H9 (cell line): ENCODE measurements at regions not wholly inside any gene's neighbourhood (a gene's known extent, or its start where the extent isn't known, plus 50 kb on each side); places are given as distances from the start of the nearest gene placed in this dataset.

Experiments
- DNase-seq: peaks from one replicate; pipeline ENCODE4 v3.0.0-alpha.2; 2017
- H2AFZ ChIP-seq: one replicate; pipeline ENCODE4 v1.6.1; 2013; ENCODE audit warnings: mild to moderate bottlenecking, low read length, control low read depth, moderate library complexity
- H2AK5ac ChIP-seq: 2 replicates; pipeline ENCODE4 v1.6.1; 2013; ENCODE audit warnings: low read length, control low read depth, mixed read lengths; ENCODE audit not compliant: insufficient read length
- H2BK120ac ChIP-seq: one replicate; pipeline ENCODE4 v1.6.1; 2013; ENCODE audit warnings: low read depth, mild to moderate bottlenecking, low read length, control low read depth, inconsistent platforms; ENCODE audit not compliant: poor library complexity, severe bottlenecking
- H2BK12ac ChIP-seq: 2 replicates; pipeline ENCODE4 v1.6.1; 2013; ENCODE audit warnings: low read length, control low read depth, mixed read lengths, low read depth; ENCODE audit not compliant: insufficient read length
- H2BK15ac ChIP-seq: 2 replicates; pipeline ENCODE4 v1.6.1; 2013; ENCODE audit warnings: low read depth, low read length, control low read depth
- H2BK20ac ChIP-seq: one replicate; pipeline ENCODE4 v1.6.1; 2013; ENCODE audit warnings: low read depth, mild to moderate bottlenecking, low read length, control low read depth, inconsistent platforms; ENCODE audit not compliant: poor library complexity, severe bottlenecking
- H2BK5ac ChIP-seq: 2 replicates; pipeline ENCODE4 v1.6.1; 2013; ENCODE audit warnings: low read length, control low read depth, mixed read lengths; ENCODE audit not compliant: insufficient read length
- H3K14ac ChIP-seq: 2 replicates; pipeline ENCODE4 v1.6.1; 2013; ENCODE audit warnings: low read length, control low read depth; ENCODE audit not compliant: insufficient read depth
- H3K18ac ChIP-seq: 2 replicates; pipeline ENCODE4 v1.6.1; 2013; ENCODE audit warnings: low read depth, mild to moderate bottlenecking, mixed read lengths, low read length, control low read depth; ENCODE audit not compliant: insufficient read length
- H3K23ac ChIP-seq: 2 replicates; pipeline ENCODE4 v1.6.1; 2013; ENCODE audit warnings: low read length, control low read depth, mixed read lengths, low read depth; ENCODE audit not compliant: insufficient read length
- H3K23me2 ChIP-seq: 2 replicates; pipeline ENCODE4 v1.6.1; 2013; ENCODE audit warnings: low read depth, mild to moderate bottlenecking, mixed read lengths, low read length, control low read depth; ENCODE audit not compliant: insufficient read length, poor library complexity, severe bottlenecking
- H3K27ac ChIP-seq: 2 replicates; pipeline ENCODE4 v1.5.1; 2013; ENCODE audit warnings: low read length, control low read depth, mixed read lengths, low read depth; ENCODE audit not compliant: insufficient read length
- H3K27me3 ChIP-seq: 2 replicates; pipeline ENCODE4 v1.6.1; 2013; ENCODE audit warnings: low read length, control low read depth, inconsistent platforms; ENCODE audit not compliant: insufficient read depth
- H3K4ac ChIP-seq: 2 replicates; pipeline ENCODE4 v1.6.1; 2013; ENCODE audit warnings: low read depth, mild to moderate bottlenecking, control low read depth, inconsistent platforms, low read length, moderate library complexity
- H3K4me1 ChIP-seq: 2 replicates; pipeline ENCODE4 v1.6.1; 2013; ENCODE audit warnings: low read length, control low read depth, inconsistent platforms; ENCODE audit not compliant: insufficient read depth
- H3K4me2 ChIP-seq: 2 replicates; pipeline ENCODE4 v1.6.1; 2013; ENCODE audit warnings: low read length, control low read depth, mixed read lengths; ENCODE audit not compliant: insufficient read length, insufficient read depth
- H3K56ac ChIP-seq: 2 replicates; pipeline ENCODE4 v1.6.1; 2013; ENCODE audit warnings: low read depth, mild to moderate bottlenecking, mixed read lengths, low read length, control low read depth; ENCODE audit not compliant: insufficient read length
- H3K79me1 ChIP-seq: 2 replicates; pipeline ENCODE4 v1.6.1; 2013; ENCODE audit warnings: low read depth, mild to moderate bottlenecking, moderate library complexity, low read length, control low read depth, inconsistent platforms; ENCODE audit not compliant: insufficient read depth, poor library complexity, severe bottlenecking
- H3K79me2 ChIP-seq: 2 replicates; pipeline ENCODE4 v1.6.1; 2013; ENCODE audit warnings: low read length, control low read depth, inconsistent platforms; ENCODE audit not compliant: insufficient read depth
- H3K9ac ChIP-seq: 2 replicates; pipeline ENCODE4 v1.6.1; 2013; ENCODE audit warnings: low read length, control low read depth, mixed read lengths; ENCODE audit not compliant: insufficient read length; ENCODE audit errors: extremely low read depth
- H3K9me3 ChIP-seq: one replicate; pipeline ENCODE4 v1.6.1; 2013; ENCODE audit warnings: low read depth, low read length, inconsistent platforms; ENCODE audit not compliant: control insufficient read depth
- H3T11ph ChIP-seq: one replicate; pipeline ENCODE4 v1.6.1; 2013; ENCODE audit warnings: mild to moderate bottlenecking, low read length, control low read depth, inconsistent platforms
- H4K20me1 ChIP-seq: one replicate; pipeline ENCODE4 v1.6.1; 2013; ENCODE audit not compliant: control insufficient read depth, insufficient read length, insufficient read depth
- H4K5ac ChIP-seq: 2 replicates; pipeline ENCODE4 v1.6.1; 2013; ENCODE audit warnings: low read depth, mild to moderate bottlenecking, mixed read lengths, low read length, control low read depth; ENCODE audit not compliant: insufficient read length
- H4K8ac ChIP-seq: replicated peaks from 2 replicates; pipeline ENCODE4 v1.6.1; 2013; ENCODE audit warnings: low read length, control low read depth, mixed read lengths, low read depth; ENCODE audit not compliant: insufficient read length
- H4K91ac ChIP-seq: 2 replicates; pipeline ENCODE4 v1.6.1; 2013; ENCODE audit warnings: low read depth, mild to moderate bottlenecking, moderate library complexity, mixed read lengths, low read length, control low read depth; ENCODE audit not compliant: insufficient read length
- H3K27ac Mint-ChIP-seq, 3 experiments: 2 replicates in 2 of 3; 3 replicates in 1 of 3; pipeline ENCODE4 v1.8.0; 2020 to 2021; ENCODE audit warnings: mixed read lengths in 3 of 3, mild to moderate bottlenecking in 1 of 3, moderate library complexity in 1 of 3
- H3K27me3 Mint-ChIP-seq: 2 replicates; pipeline ENCODE4 v1.8.0; 2021; ENCODE audit warnings: low read depth, mild to moderate bottlenecking, moderate library complexity, mixed read lengths
- H3K36me3 Mint-ChIP-seq, 3 experiments: 2 replicates in 2 of 3; 3 replicates in 1 of 3; pipeline ENCODE4 v1.8.0; 2020 to 2021; ENCODE audit warnings: low read depth in 3 of 3, mixed read lengths in 3 of 3; ENCODE audit not compliant: insufficient read depth in 1 of 3
- H3K4me1 Mint-ChIP-seq, 2 experiments: 2 replicates each; pipeline ENCODE4 v1.8.0; 2020; ENCODE audit warnings: mixed read lengths in 2 of 2
- H3K4me3 Mint-ChIP-seq, 2 experiments: 2 replicates in 1 of 2; 3 replicates in 1 of 2; pipeline ENCODE4 v1.8.0; 2020 to 2021; ENCODE audit warnings: mild to moderate bottlenecking in 2 of 2, mixed read lengths in 2 of 2, moderate library complexity in 1 of 2
- H3K9me3 Mint-ChIP-seq, 2 experiments: 2 replicates in 1 of 2; 3 replicates in 1 of 2; pipeline ENCODE4 v1.8.0; 2020; ENCODE audit warnings: mild to moderate bottlenecking in 2 of 2, mixed read lengths in 2 of 2, moderate library complexity in 1 of 2
- CTCF ChIP-seq: fragments of 200-600 bp; sonication (generic); conservative IDR thresholded peaks from 3 replicates; pipeline ENCODE4 v1.8.0; 2021; ENCODE audit warnings: antibody characterized with exemption, mild to moderate bottlenecking
- WGBS: extraction: QIAGEN DNeasy Blood & Tissue Kit; methylation state at CpG from one replicate; pipeline ENCODE4 v1.1.7; 2013; ENCODE audit warnings: missing lambda C conversion rate, low lambda C conversion rate, mixed read lengths; ENCODE audit not compliant: insufficient read length; ENCODE audit errors: extremely low coverage; 5-methylcytosine and 5-hydroxymethylcytosine counted together

- H3K79me1 ChIP-seq = no peaks in the 10 kb centered on the region
Measured at GRCh38 chr21:38144193-38144592, 112.6 kb upstream of the KCNJ15 start.

More at GRCh38 chr21:38144193-38144592, 112.6 kb upstream of the KCNJ15 start:
- WGBS = no CpG with 5 or more reads among the region's 3 CpGs
- Histone ChIP-seq H2AFZ (no peak overlapping the region), H2BK15ac (no peak overlapping the region), H2BK20ac (no peak overlapping the region), H2BK5ac (no peak overlapping the region), H3K23me2 (no peaks in the 10 kb centered on the region), H2BK120ac (no peak overlapping the region), H3K4me2 (no peak overlapping the region), H3K27ac (no peak overlapping the region), H2AK5ac (no peak overlapping the region), H3K18ac (no peak overlapping the region), H3K9me3 (no peaks in the 10 kb centered on the region), H3K4ac (no peak overlapping the region), H4K91ac (no peak overlapping the region), H3K56ac (no peak overlapping the region), H4K20me1 (no peaks in the 10 kb centered on the region), H4K8ac (no peak overlapping the region), H2BK12ac (no peak overlapping the region), H4K5ac (no peak overlapping the region), H3K9ac (no peak overlapping the region), H3K4me1 (no peaks in the 10 kb centered on the region), H3K27me3 (no peaks in the 10 kb centered on the region), H3K79me2 (no peaks in the 10 kb centered on the region), H3T11ph (no peak overlapping the region), H3K23ac (no peak overlapping the region), H3K14ac (no peak overlapping the region)
- Mint-ChIP-seq H3K27ac (no peak overlapping the region), H3K4me1 (peaks cover 0 to 12% of the 10 kb centered on the region in 2 experiments; a peak in 3 of 4 replicates), H3K9me3 (peaks cover 12 to 14% of the 10 kb centered on the region in 2 experiments), H3K4me3 (no peak overlapping the region), H3K27me3 (peaks cover 1% of the 10 kb centered on the region), H3K36me3 (peaks cover 4 to 7% (median 4%) of the 10 kb centered on the region in 3 experiments; a peak in 5 of 7 replicates)
- DNase-seq = no peak
- no peak for TF ChIP-seq CTCF
